ENCODE measurements at regions not wholly inside any gene's neighbourhood (a gene's known extent, or its start where the extent isn't known, plus 50 kb on each side); places are given as distances from the start of the nearest gene placed in this dataset.

DNA sequence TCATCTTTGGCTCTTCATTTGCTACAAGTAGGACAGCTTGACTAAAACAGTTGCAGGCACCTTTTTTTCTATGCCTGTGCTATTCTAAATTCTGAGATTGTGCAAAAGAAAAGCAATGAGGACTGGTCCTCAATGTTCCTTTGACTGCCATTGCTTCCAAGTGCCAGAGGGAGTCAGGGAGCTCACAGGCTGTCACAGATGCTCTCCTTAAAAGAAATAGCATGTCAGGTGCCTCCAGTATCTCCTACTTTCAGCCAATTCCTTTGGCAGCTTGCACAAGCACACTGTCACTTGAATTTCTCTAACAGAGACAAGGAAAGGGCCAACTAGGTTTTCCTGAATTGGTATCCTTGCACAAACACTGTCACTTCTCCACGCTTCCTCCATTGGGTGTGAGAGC lies 228.2 kb downstream of the ADGRA3 start (continued):
- TF ChIP-seq, protein P1, sequence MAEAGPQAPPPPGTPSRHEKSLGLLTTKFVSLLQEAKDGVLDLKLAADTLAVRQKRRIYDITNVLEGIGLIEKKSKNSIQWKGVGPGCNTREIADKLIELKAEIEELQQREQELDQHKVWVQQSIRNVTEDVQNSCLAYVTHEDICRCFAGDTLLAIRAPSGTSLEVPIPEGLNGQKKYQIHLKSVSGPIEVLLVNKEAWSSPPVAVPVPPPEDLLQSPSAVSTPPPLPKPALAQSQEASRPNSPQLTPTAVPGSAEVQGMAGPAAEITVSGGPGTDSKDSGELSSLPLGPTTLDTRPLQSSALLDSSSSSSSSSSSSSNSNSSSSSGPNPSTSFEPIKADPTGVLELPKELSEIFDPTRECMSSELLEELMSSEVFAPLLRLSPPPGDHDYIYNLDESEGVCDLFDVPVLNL (IDR thresholded peaks at IDR 0.05; ENCODE audit: low read depth, low read length), result no peak
- TF ChIP-seq ZZZ3 (IDR thresholded peaks at IDR 0.05; ENCODE audit: control insufficient read depth, insufficient read length, low read depth), result no peak

DNA sequence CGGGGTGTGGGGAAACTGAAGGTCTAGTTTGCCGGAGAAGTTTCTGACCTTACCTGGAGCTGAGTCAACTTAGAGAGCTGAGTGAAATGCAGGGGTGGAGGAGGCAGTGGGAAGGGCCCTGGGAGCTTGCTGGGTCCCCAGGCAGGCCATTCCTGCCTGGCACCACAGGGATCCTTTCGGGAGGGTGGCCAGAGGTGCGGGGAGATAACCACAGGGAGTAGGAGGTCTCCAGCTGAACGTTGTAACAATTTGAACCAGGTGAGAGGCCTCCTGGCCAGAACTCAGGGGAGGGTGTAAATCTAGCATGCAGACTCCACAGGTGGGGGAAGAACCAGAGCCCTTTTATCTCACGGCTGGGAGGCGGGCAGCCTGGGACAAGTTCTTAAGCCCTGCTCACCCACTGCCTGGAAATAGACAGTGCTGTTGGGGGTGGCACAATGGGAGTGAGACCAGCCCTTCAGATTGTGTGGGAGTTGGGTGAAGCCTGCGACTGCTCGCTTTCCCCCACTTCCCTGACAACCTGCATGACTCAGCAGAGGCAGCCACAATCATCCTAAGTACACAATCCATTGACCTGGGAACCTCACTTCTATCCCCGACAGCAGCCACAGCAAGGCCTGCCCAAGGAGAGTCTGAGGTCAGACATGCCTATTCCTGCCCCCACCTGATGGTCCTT lies 247.4 kb downstream of the ADGRA3 start:
- FAIRE-seq (no peak), DNase-seq (ENCODE audit: low read depth, low spot score) (no peak), ATAC-seq (no peak)
- no peaks in the 10 kb centered on the region for H3K27me3 ChIP-seq (replicated peaks in 1 of 2; ENCODE audit: control insufficient read depth in 2 of 2, insufficient read depth in 2 of 2, low read length in 1 of 2)
- no peaks in the 10 kb centered on the region for H3K9me3 ChIP-seq (replicated peaks; ENCODE audit: control insufficient read depth, insufficient read depth, low read length)
- H3K4me1 ChIP-seq (ENCODE audit: control insufficient read depth, insufficient read depth, low read length), result no peaks in the 10 kb centered on the region
- H4K20me1 ChIP-seq (ENCODE audit: control insufficient read depth, insufficient read depth), result no peaks in the 10 kb centered on the region
- no peak overlapping the region for H3K4me2 ChIP-seq (ENCODE audit: control insufficient read depth, insufficient read depth)
- H3K36me3 ChIP-seq (ENCODE audit: control insufficient read depth in 2 of 2, insufficient read depth in 2 of 2, low read length in 1 of 2), result no peaks in the 10 kb centered on the region
- RAD21 ChIA-PET (ENCODE audit: unreplicated experiment), result no interaction called here
- H3K4me3 ChIP-seq, result no peak overlapping the region
- CTCF ChIA-PET, result no interaction called here
- H3K27ac ChIP-seq (ENCODE audit: control insufficient read depth, insufficient read depth), result no peak overlapping the region
- BruUV-seq (replicated peaks), result no TSS peak
- SMC1A ChIA-PET (ENCODE audit: uncharacterized antibody, unreplicated experiment), result no interaction called here
- in situ Hi-C loops (cut with MboI), result no loop called here
- no peak for TF ChIP-seq ZBTB4 (CRISPR knock-in tag; IDR thresholded peaks at IDR 0.05)
- no peak for TF ChIP-seq RAD51 (IDR thresholded peaks at IDR 0.05)
- TF ChIP-seq PAX5 (IDR thresholded peaks at IDR 0.05; ENCODE audit: borderline replicate concordance, low read depth, low read length), result no peak
- no peak for TF ChIP-seq BCL11A (IDR thresholded peaks at IDR 0.05; ENCODE audit: low read depth, low read length)
- no peak for TF ChIP-seq MEF2B (IDR thresholded peaks at IDR 0.05; ENCODE audit: partially characterized antibody, poor library complexity, severe bottlenecking)
- no peak for TF ChIP-seq STAT1 (conservative IDR thresholded peaks at IDR 0.05)
- TF ChIP-seq JUNB (IDR thresholded peaks at IDR 0.05), result no peak
- POLR2A ChIA-PET, result no interaction called here
- H3K9ac ChIP-seq (ENCODE audit: control insufficient read depth, insufficient read depth, low read length), result no peak overlapping the region
- 38% methylated on average over 10 of the region's 10 CpGs for WGBS (ENCODE audit: insufficient coverage, insufficient replicate concordance, low lambda C conversion rate, missing lambda C conversion rate)
- no peaks in the 10 kb centered on the region for H3K79me2 ChIP-seq (ENCODE audit: control insufficient read depth, insufficient read depth, low read length)
- intact Hi-C loops (cut with micrococcal nuclease; ENCODE audit: unreplicated experiment), result no loop called here
- H2AFZ ChIP-seq (ENCODE audit: control insufficient read depth, low read depth, low read length), result no peak overlapping the region
